OCI-LY1 (cell line): ENCODE measurements at regions not wholly inside any gene's neighbourhood (a gene's known extent, or its start where the extent isn't known, plus 50 kb on each side); places are given as distances from the start of the nearest gene placed in this dataset.

Source experiments
- H2AFZ ChIP-seq: fragments of 200-600 bp; sonication (generic), shearing (Covaris generic); 2 replicates; pipeline ENCODE4 v1.6.0; 2014; ENCODE audit warnings: antibody characterized with exemption, mild to moderate bottlenecking, low read length
- H3F3A ChIP-seq: fragments of 200-600 bp; sonication (generic), shearing (Covaris generic); 2 replicates; pipeline ENCODE4 v1.6.0; 2014; ENCODE audit warnings: mild to moderate bottlenecking, antibody characterized with exemption, low read length, moderate library complexity; ENCODE audit not compliant: insufficient read depth
- H3K27ac ChIP-seq: fragments of 200-600 bp; sonication (generic); 2 replicates; pipeline ENCODE4 v1.5.1; 2014; ENCODE audit warnings: low read length, mixed run types, mild to moderate bottlenecking, low read depth; ENCODE audit not compliant: poor library complexity, severe bottlenecking
- H3K27me3 ChIP-seq: fragments of 200-600 bp; sonication (generic); 2 replicates; pipeline ENCODE4 v1.6.0; 2014; ENCODE audit warnings: antibody characterized with exemption, mild to moderate bottlenecking, low read length, moderate library complexity; ENCODE audit not compliant: insufficient read depth
- H3K36me3 ChIP-seq: fragments of 200-600 bp; sonication (generic); 2 replicates; pipeline ENCODE4 v1.6.1; 2014; ENCODE audit warnings: mild to moderate bottlenecking, antibody characterized with exemption, low read length, moderate library complexity, mixed read lengths; ENCODE audit not compliant: insufficient read depth
- H3K4me1 ChIP-seq: fragments of 200-600 bp; sonication (generic); 2 replicates; pipeline ENCODE4 v1.5.1; 2014; ENCODE audit warnings: mild to moderate bottlenecking, low read length, moderate library complexity; ENCODE audit not compliant: insufficient read depth, severe bottlenecking
- H3K4me2 ChIP-seq: fragments of 200-600 bp; sonication (generic), shearing (Covaris generic); 2 replicates; pipeline ENCODE4 v1.6.1; 2014; ENCODE audit warnings: low read length
- H3K4me3 ChIP-seq: fragments of 200-600 bp; sonication (generic); 2 replicates; pipeline ENCODE4 v1.5.1; 2014; ENCODE audit warnings: low read length, low read depth, mild to moderate bottlenecking, mixed read lengths; ENCODE audit not compliant: poor library complexity, severe bottlenecking
- H3K79me2 ChIP-seq: fragments of 200-600 bp; shearing (Covaris generic); 2 replicates; pipeline ENCODE4 v1.6.1; 2016; ENCODE audit warnings: mixed run types, low read length, mixed read lengths; ENCODE audit not compliant: insufficient read depth
- H3K9ac ChIP-seq: fragments of 200-600 bp; sonication (generic), shearing (Covaris generic); 2 replicates; pipeline ENCODE4 v1.6.1; 2014; ENCODE audit warnings: mild to moderate bottlenecking, low read length, mixed read lengths
- H3K9me2 ChIP-seq: fragments of 200-600 bp; sonication (generic), shearing (Covaris generic); 2 replicates; pipeline ENCODE4 v1.6.1; 2014; ENCODE audit warnings: low read depth, mild to moderate bottlenecking, low read length, mixed read lengths
- H3K9me3 ChIP-seq: fragments of 200-600 bp; shearing (Covaris generic); 2 replicates; pipeline ENCODE4 v1.6.1; 2014; ENCODE audit warnings: low read length, mixed read lengths
- H4K20me1 ChIP-seq: fragments of 200-600 bp; sonication (generic), shearing (Covaris generic); 2 replicates; pipeline ENCODE4 v1.6.0; 2016; ENCODE audit warnings: mild to moderate bottlenecking, low read length; ENCODE audit not compliant: insufficient read depth
- CTCF ChIP-seq: fragments of 200-600 bp; sonication (generic), shearing (Covaris generic); IDR thresholded peaks from 2 replicates; pipeline ENCODE4 v1.5.1; 2017; ENCODE audit warnings: mild to moderate bottlenecking, antibody characterized with exemption, low read length, moderate library complexity, mixed read lengths
- EZH2 ChIP-seq: fragments of 200-600 bp; sonication (generic), shearing (Covaris generic); IDR thresholded peaks from 2 replicates; pipeline ENCODE4 v1.8.0; 2017; ENCODE audit warnings: borderline replicate concordance, mixed run types, mild to moderate bottlenecking, antibody characterized with exemption, low read length, moderate library complexity, mixed read lengths

- no peak overlapping the region for H3K4me3 ChIP-seq
- no peak for TF ChIP-seq EZH2
- TF ChIP-seq CTCF, result no peak
- no peak overlapping the region for H2AFZ ChIP-seq
- no peaks in the 10 kb centered on the region for H3F3A ChIP-seq
- H3K79me2 ChIP-seq, result no peaks in the 10 kb centered on the region
- H3K4me2 ChIP-seq, result no peak overlapping the region
- H3K9me2 ChIP-seq, result no peaks in the 10 kb centered on the region
- H3K36me3 ChIP-seq, result no peaks in the 10 kb centered on the region
- no peak overlapping the region for H3K27ac ChIP-seq
- no peaks in the 10 kb centered on the region for H3K4me1 ChIP-seq
- no peaks in the 10 kb centered on the region for H4K20me1 ChIP-seq
- H3K27me3 ChIP-seq, result no peaks in the 10 kb centered on the region
- no peaks in the 10 kb centered on the region for H3K9me3 ChIP-seq
- H3K9ac ChIP-seq, result no peak overlapping the region
These were observed 370.4 kb downstream of the NDFIP2 start for GRCh38 chr13:79851318-79851717.

- H3K4me3 ChIP-seq, result no peak overlapping the region
- H3K36me3 ChIP-seq, result no peaks in the 10 kb centered on the region
- no peak for TF ChIP-seq EZH2
- TF ChIP-seq CTCF, result no peak
- no peak overlapping the region for H2AFZ ChIP-seq
- H3K9me3 ChIP-seq, result no peaks in the 10 kb centered on the region
- H4K20me1 ChIP-seq, result no peaks in the 10 kb centered on the region
- H3K9ac ChIP-seq, result no peak overlapping the region
- no peaks in the 10 kb centered on the region for H3F3A ChIP-seq
- no peaks in the 10 kb centered on the region for H3K79me2 ChIP-seq
- no peaks in the 10 kb centered on the region for H3K9me2 ChIP-seq
- H3K4me1 ChIP-seq, result no peaks in the 10 kb centered on the region
- H3K27me3 ChIP-seq, result no peaks in the 10 kb centered on the region
- no peak overlapping the region for H3K4me2 ChIP-seq
- H3K27ac ChIP-seq, result no peak overlapping the region
These were observed 367.1 kb downstream of the NDFIP2 start for GRCh38 chr13:79847882-79848592.

- TF ChIP-seq CTCF, result no peak
- no peak for TF ChIP-seq EZH2
- no peaks in the 10 kb centered on the region for H3K4me1 ChIP-seq
- H3K27ac ChIP-seq, result no peak overlapping the region
- H3K9ac ChIP-seq, result no peak overlapping the region
- H3K9me3 ChIP-seq, result no peaks in the 10 kb centered on the region
- no peaks in the 10 kb centered on the region for H3K36me3 ChIP-seq
- no peak overlapping the region for H3K4me3 ChIP-seq
- no peaks in the 10 kb centered on the region for H3K27me3 ChIP-seq
- no peaks in the 10 kb centered on the region for H3K9me2 ChIP-seq
- no peaks in the 10 kb centered on the region for H3K79me2 ChIP-seq
- no peak overlapping the region for H3K4me2 ChIP-seq
- H3F3A ChIP-seq, result no peaks in the 10 kb centered on the region
- H2AFZ ChIP-seq, result no peak overlapping the region
- H4K20me1 ChIP-seq, result no peaks in the 10 kb centered on the region
These were observed 365.4 kb downstream of the NDFIP2 start for GRCh38 chr13:79846386-79846785.
